HepG2 (cell line): ENCODE measurements at regions not wholly inside any gene's neighbourhood (a gene's known extent, or its start where the extent isn't known, plus 50 kb on each side); places are given as distances from the start of the nearest gene placed in this dataset.

Experiments used
- ATAC-seq: fragments of 200-7000 bp; cut with Tn5 transposase; 3 replicates; pipeline ENCODE4 v1.9.1; 2020; ENCODE audit warnings: mild to moderate bottlenecking, moderate library complexity
- BruUV-seq: library from RNA; stranded (reverse); fragments of 400-500 nt; replicated peaks from 2 replicates; lab custom pipeline; 2021; lab: Mats Ljungman, UMichigan
- CTCF ChIA-PET: fragments of 300-600 bp; formaldehyde crosslinking; extraction: SDS; loops from one replicate; lab custom pipeline; 2021; ENCODE audit warnings: low total read pairs, inconsistent platforms, low intra/inter-chr PET ratio; lab: Yijun Ruan, JAX
- POLR2A ChIA-PET: fragments of 350-600 bp; sonication (Branson Sonifier 250); formaldehyde crosslinking; loops from one replicate; lab custom pipeline; 2020; ENCODE audit warnings: antibody characterized with exemption, inconsistent platforms; lab: Yijun Ruan, JAX
- DNase-seq: peaks from one replicate; pipeline ENCODE4 v3.0.0-alpha.2; 2015; ENCODE audit warnings: low spot score
- FAIRE-seq: peaks from 3 replicates; lab custom pipeline; 2011; peaks lifted over from hg19 to GRCh38; lab: Jason Lieb, UNC
- H2AFZ ChIP-seq: one replicate; pipeline ENCODE4 v1.6.1; 2011; ENCODE audit warnings: low read length, inconsistent platforms
- H3K27ac ChIP-seq: fragments of 300-600 bp; 3 replicates; pipeline ENCODE4 v1.8.0; 2011; ENCODE audit warnings: mixed run types, mild to moderate bottlenecking, mixed read lengths, low read length, inconsistent platforms; ENCODE audit not compliant: insufficient read depth; ENCODE audit errors: extremely low read length
- H3K27me3 ChIP-seq, 2 experiments: fragments of 200-600 bp in 1 of 2; 2 replicates in 1 of 2; 3 replicates in 1 of 2; pipeline versions ENCODE4 v1.6.0 to v1.8.0; 2011; ENCODE audit warnings: low read length in 2 of 2, mild to moderate bottlenecking in 2 of 2, moderate library complexity in 2 of 2, inconsistent platforms in 1 of 2; ENCODE audit not compliant: insufficient read depth in 2 of 2, control insufficient read depth in 1 of 2
- H3K36me3 ChIP-seq, 2 experiments: fragments of 200-600 bp in 1 of 2; replicated peaks in 1 of 2; 2 replicates in 1 of 2; 3 replicates in 1 of 2; pipeline versions ENCODE4 v1.5.1 to v1.8.0; 2011; ENCODE audit warnings: low read length in 2 of 2, inconsistent platforms in 1 of 2; ENCODE audit not compliant: insufficient read depth in 2 of 2, control insufficient read depth in 1 of 2
- H3K4me1 ChIP-seq: 2 replicates; pipeline ENCODE4 v1.5.1; 2012; ENCODE audit warnings: low read length, inconsistent platforms; ENCODE audit not compliant: insufficient read depth
- H3K4me2 ChIP-seq: 2 replicates; pipeline ENCODE4 v1.6.0; 2011; ENCODE audit warnings: low read depth, low read length, inconsistent platforms
- H3K4me3 ChIP-seq, 3 experiments: fragments of 200-600 bp in 1 of 3; sonication (generic), shearing (Covaris generic) in 1 of 3; replicated peaks in 1 of 3; 2 replicates each; pipeline ENCODE4 v1.5.1; 2011 to 2016; ENCODE audit warnings: low read length in 3 of 3, inconsistent platforms in 2 of 3, low read depth in 2 of 3, mild to moderate bottlenecking in 2 of 3, control low read depth in 1 of 3, mixed read lengths in 1 of 3; ENCODE audit not compliant: insufficient read depth in 1 of 3
- H3K79me2 ChIP-seq: one replicate; pipeline ENCODE4 v1.6.1; 2011; ENCODE audit warnings: low read length, inconsistent platforms; ENCODE audit not compliant: insufficient read depth
- H3K9ac ChIP-seq: 2 replicates; pipeline ENCODE4 v1.6.0; 2011; ENCODE audit warnings: mild to moderate bottlenecking, low read depth, low read length, inconsistent platforms; ENCODE audit not compliant: insufficient read depth
- H3K9me3 ChIP-seq: 2 replicates; pipeline ENCODE4 v1.5.1; 2012; ENCODE audit warnings: mild to moderate bottlenecking, low read length
- H4K20me1 ChIP-seq: 2 replicates; pipeline ENCODE4 v1.6.0; 2011; ENCODE audit warnings: inconsistent platforms, mild to moderate bottlenecking, low read length, moderate library complexity; ENCODE audit not compliant: insufficient read depth
- AGO1 ChIP-seq: fragments of 200-400 bp; formaldehyde crosslinking; IDR thresholded peaks from 2 replicates; pipeline ENCODE4 v1.6.1; 2017; ENCODE audit warnings: mild to moderate bottlenecking, low read depth, low read length, moderate library complexity; ENCODE audit not compliant: poor library complexity, severe bottlenecking
- ARHGAP35 ChIP-seq: sonication (generic); formaldehyde crosslinking; IDR thresholded peaks from 2 replicates; pipeline ENCODE4 v1.9.0; 2022; ENCODE audit warnings: mild to moderate bottlenecking, inconsistent platforms, moderate library complexity, missing genetic modification reagents, borderline replicate concordance
- ATF6 ChIP-seq: sonication (generic); formaldehyde crosslinking; conservative IDR thresholded peaks from 2 replicates; pipeline ENCODE4 v1.4.0; 2020; ENCODE audit warnings: missing genetic modification reagents
- HINFP ChIP-seq: sonication (generic); formaldehyde crosslinking; IDR thresholded peaks from 2 replicates; pipeline ENCODE4 v1.4.0; 2020; ENCODE audit warnings: low read depth, mild to moderate bottlenecking, missing genetic modification reagents
- MED8 ChIP-seq: sonication (generic); formaldehyde crosslinking; IDR thresholded peaks from 2 replicates; pipeline ENCODE4 v1.8.1; 2023; ENCODE audit warnings: mild to moderate bottlenecking, missing genetic modification reagents; ENCODE audit not compliant: insufficient replicate concordance
- MIXL1 ChIP-seq: IDR thresholded peaks from 2 replicates; pipeline ENCODE4 v1.6.1; 2016
- MTA1 ChIP-seq: sonication (generic); formaldehyde crosslinking; IDR thresholded peaks from 2 replicates; pipeline ENCODE4 v1.4.0; 2020; ENCODE audit warnings: missing genetic modification reagents, mild to moderate bottlenecking, borderline replicate concordance
- MYC ChIP-seq: sonication (generic); formaldehyde crosslinking; IDR thresholded peaks from 2 replicates; pipeline ENCODE4 v1.9.0; 2021; ENCODE audit warnings: missing genetic modification reagents, borderline replicate concordance
- PCBP1 ChIP-seq: fragments of 200-400 bp; formaldehyde crosslinking; IDR thresholded peaks from 2 replicates; pipeline ENCODE4 v1.6.1; 2017; ENCODE audit warnings: mild to moderate bottlenecking, low read depth, low read length, borderline replicate concordance
- SNAPC2 ChIP-seq: sonication (generic); formaldehyde crosslinking; IDR thresholded peaks from 2 replicates; pipeline ENCODE4 v1.8.1; 2022; ENCODE audit warnings: mild to moderate bottlenecking, missing genetic modification reagents
- SP4 ChIP-seq: sonication (generic); formaldehyde crosslinking; IDR thresholded peaks from 2 replicates; pipeline ENCODE4 v1.8.1; 2023; ENCODE audit warnings: mild to moderate bottlenecking, missing genetic modification reagents
- TBX3 ChIP-seq: fragments of 450-650 bp; IDR thresholded peaks from 2 replicates; pipeline ENCODE4 v1.6.1; 2017; ENCODE audit warnings: antibody characterized with exemption, mild to moderate bottlenecking, inconsistent platforms, borderline replicate concordance
- TCF12 ChIP-seq, 2 experiments: fragments of 450-650 bp in 1 of 2; sonication (generic) in 1 of 2; formaldehyde crosslinking in 1 of 2; IDR thresholded peaks; 2 replicates each; pipeline versions ENCODE4 v1.6.1 to v1.8.0; 2017 to 2022; ENCODE audit warnings: antibody characterized with exemption in 1 of 2, mild to moderate bottlenecking in 1 of 2, missing genetic modification reagents in 1 of 2, moderate library complexity in 1 of 2
- ZNF589 ChIP-seq: sonication (generic); formaldehyde crosslinking; conservative IDR thresholded peaks from 2 replicates; pipeline ENCODE4 v1.8.0; 2022; ENCODE audit warnings: mild to moderate bottlenecking, moderate library complexity, missing genetic modification reagents
- ZNF607 ChIP-seq: sonication (generic); formaldehyde crosslinking; IDR thresholded peaks from 2 replicates; pipeline ENCODE4 v1.5.1; 2020; ENCODE audit warnings: missing genetic modification reagents, mild to moderate bottlenecking, borderline replicate concordance
- ZNF709 ChIP-seq: sonication (generic); formaldehyde crosslinking; IDR thresholded peaks from 2 replicates; pipeline ENCODE4 v1.5.0; 2020; ENCODE audit warnings: mild to moderate bottlenecking, missing genetic modification reagents
- WGBS: methylation state at CpG from one replicate; pipeline ENCODE4 v1.1.6; 2017; ENCODE audit warnings: low lambda C conversion rate; 5-methylcytosine and 5-hydroxymethylcytosine counted together
- in situ Hi-C: cut with HindIII; loops from 2 replicates; pipeline ENCODE4 v1.10.0; 2017; ENCODE audit warnings: low pct_unique_long_range_greater_than_20kb; ENCODE audit not compliant: extremely low pct_ligation_motif_present
- intact Hi-C: fragments of 100-400 bp; cut with micrococcal nuclease; formaldehyde crosslinking; loops from one replicate; pipeline ENCODE4 v1.10.0; 2022; ENCODE audit not compliant: unreplicated experiment
- TF ChIP-seq, protein P1 (sequence below): sonication (generic); formaldehyde crosslinking; IDR thresholded peaks from 2 replicates; pipeline ENCODE4 v1.5.1; 2020; ENCODE audit warnings: missing genetic modification reagents, mild to moderate bottlenecking, borderline replicate concordance

- no peak for TF ChIP-seq TCF12 (IDR thresholded peaks at IDR 0.05)
- no peak for TF ChIP-seq TCF12 (CRISPR knock-in tag; IDR thresholded peaks at IDR 0.05)
- TF ChIP-seq ZNF589 (CRISPR knock-in tag) = no peak
- TF ChIP-seq AGO1 = no peak
- TF ChIP-seq ATF6 (CRISPR knock-in tag) = no peak
- no peak for TF ChIP-seq MYC (CRISPR knock-in tag)
- no peak for TF ChIP-seq TBX3
- no peak for TF ChIP-seq ZNF709 (CRISPR knock-in tag)
These were observed 83.2 kb upstream of the MBL2 start (continued) for GRCh38 chr10:52855546-52856325.

GRCh38 chr10:52853704-52854103, 81.1 kb upstream of the MBL2 start:
- CTCF ChIA-PET = no interaction called here
- WGBS = 3% methylated on average over 4 of the region's 4 CpGs
- Histone ChIP-seq H3K36me3 (no peaks in the 10 kb centered on the region), H3K27ac (no peak overlapping the region), H3K79me2 (no peaks in the 10 kb centered on the region), H3K4me1 (no peaks in the 10 kb centered on the region), H3K9ac (no peak overlapping the region), H3K4me3 (no peak overlapping the region), H2AFZ (no peak overlapping the region), H3K27me3 (no peaks in the 10 kb centered on the region; a peak in 1 of 5 replicates), H3K4me2 (no peak overlapping the region), H4K20me1 (no peaks in the 10 kb centered on the region), H3K9me3 (no peaks in the 10 kb centered on the region)
- BruUV-seq = no TSS peak
- intact Hi-C loops = no loop called here
- ATAC-seq (no peak), DNase-seq (no peak), FAIRE-seq (no peak)
- POLR2A ChIA-PET = no interaction called here
- in situ Hi-C loops = no loop called here
- TF ChIP-seq HINFP (no peak), MIXL1 (CRISPR knock-in tag) (no peak), MED8 (CRISPR knock-in tag) (no peak), MTA1 (CRISPR knock-in tag) (no peak), SP4 (CRISPR knock-in tag) (no peak), ARHGAP35 (CRISPR knock-in tag) (no peak), SNAPC2 (no peak), ZNF607 (no peak), PCBP1 (no peak)
- TF ChIP-seq, protein P1, sequence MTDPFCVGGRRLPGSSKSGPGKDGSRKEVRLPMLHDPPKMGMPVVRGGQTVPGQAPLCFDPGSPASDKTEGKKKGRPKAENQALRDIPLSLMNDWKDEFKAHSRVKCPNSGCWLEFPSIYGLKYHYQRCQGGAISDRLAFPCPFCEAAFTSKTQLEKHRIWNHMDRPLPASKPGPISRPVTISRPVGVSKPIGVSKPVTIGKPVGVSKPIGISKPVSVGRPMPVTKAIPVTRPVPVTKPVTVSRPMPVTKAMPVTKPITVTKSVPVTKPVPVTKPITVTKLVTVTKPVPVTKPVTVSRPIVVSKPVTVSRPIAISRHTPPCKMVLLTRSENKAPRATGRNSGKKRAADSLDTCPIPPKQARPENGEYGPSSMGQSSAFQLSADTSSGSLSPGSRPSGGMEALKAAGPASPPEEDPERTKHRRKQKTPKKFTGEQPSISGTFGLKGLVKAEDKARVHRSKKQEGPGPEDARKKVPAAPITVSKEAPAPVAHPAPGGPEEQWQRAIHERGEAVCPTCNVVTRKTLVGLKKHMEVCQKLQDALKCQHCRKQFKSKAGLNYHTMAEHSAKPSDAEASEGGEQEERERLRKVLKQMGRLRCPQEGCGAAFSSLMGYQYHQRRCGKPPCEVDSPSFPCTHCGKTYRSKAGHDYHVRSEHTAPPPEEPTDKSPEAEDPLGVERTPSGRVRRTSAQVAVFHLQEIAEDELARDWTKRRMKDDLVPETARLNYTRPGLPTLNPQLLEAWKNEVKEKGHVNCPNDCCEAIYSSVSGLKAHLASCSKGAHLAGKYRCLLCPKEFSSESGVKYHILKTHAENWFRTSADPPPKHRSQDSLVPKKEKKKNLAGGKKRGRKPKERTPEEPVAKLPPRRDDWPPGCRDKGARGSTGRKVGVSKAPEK (CRISPR knock-in tag) = no peak
